K562 (cell line): ENCODE measurements at regions not wholly inside any gene's neighbourhood (a gene's known extent, or its start where the extent isn't known, plus 50 kb on each side); places are given as distances from the start of the nearest gene placed in this dataset.

Experiments
- ATAC-seq: fragments of 200-7000 bp; cut with Tn5 transposase; 3 replicates; pipeline ENCODE4 v1.9.1; 2020; ENCODE audit warnings: moderate library complexity
- BruUV-seq: library from RNA; stranded (reverse); fragments of 400-500 nt; replicated peaks from 2 replicates; lab custom pipeline; 2021; lab: Mats Ljungman, UMichigan
- CTCF ChIA-PET: fragments of 300-600 bp; formaldehyde crosslinking; extraction: SDS; loops from one replicate; lab custom pipeline; 2021; ENCODE audit warnings: low intra/inter-chr PET ratio; lab: Yijun Ruan, JAX
- POLR2A ChIA-PET: fragments of 300-600, 350-650 bp; sonication (Branson Sonifier 250); formaldehyde crosslinking; extraction: SDS; loops from one replicate; lab custom pipeline; 2021; ENCODE audit warnings: antibody characterized with exemption, inconsistent platforms; lab: Yijun Ruan, JAX
- DNase-seq, 4 experiments: peaks; one replicate each; pipeline versions ENCODE4 v3.0.0 to v3.0.0-alpha.2; 2011 to 2018; ENCODE audit warnings: low spot score in 3 of 4, mixed read lengths in 3 of 4; ENCODE audit errors: extremely low read depth in 1 of 4
- FAIRE-seq: peaks from 2 replicates; lab custom pipeline; 2011; peaks lifted over from hg19 to GRCh38; lab: Jason Lieb, UNC
- H2AFZ ChIP-seq: 2 replicates; pipeline ENCODE4 v1.6.0; 2011; ENCODE audit warnings: low read depth, low read length, control low read depth, inconsistent platforms
- H3K27ac ChIP-seq: fragments of 200-600 bp; 3 replicates; pipeline ENCODE4 v1.8.0; 2011; ENCODE audit warnings: low read depth, mild to moderate bottlenecking, control low read depth, inconsistent platforms, low read length, moderate library complexity, mixed read lengths; ENCODE audit errors: extremely low read depth
- H3K27me3 ChIP-seq, 2 experiments: fragments of 300-600 bp in 1 of 2; 2 replicates in 1 of 2; 3 replicates in 1 of 2; pipeline versions ENCODE4 v1.6.0 to v1.8.0; 2011; ENCODE audit warnings: inconsistent platforms in 2 of 2, low read length in 2 of 2, mild to moderate bottlenecking in 1 of 2, mixed read lengths in 1 of 2, moderate library complexity in 1 of 2; ENCODE audit not compliant: control insufficient read depth in 2 of 2, insufficient read depth in 2 of 2
- H3K36me3 ChIP-seq: fragments of 300-600 bp; 3 replicates; pipeline ENCODE4 v1.8.0; 2011; ENCODE audit warnings: mild to moderate bottlenecking, low read length, inconsistent platforms; ENCODE audit not compliant: control insufficient read depth, insufficient read depth
- H3K4me1 ChIP-seq, 2 experiments: fragments of 200-600 bp in 1 of 2; replicated peaks in 1 of 2; 2 replicates in 1 of 2; 3 replicates in 1 of 2; pipeline versions ENCODE4 v1.5.1 to v1.8.0; 2011; ENCODE audit warnings: inconsistent platforms in 2 of 2, low read length in 2 of 2, mild to moderate bottlenecking in 1 of 2, mixed read lengths in 1 of 2, moderate library complexity in 1 of 2; ENCODE audit not compliant: control insufficient read depth in 2 of 2, insufficient read depth in 2 of 2
- H3K4me2 ChIP-seq: 2 replicates; pipeline ENCODE4 v1.6.1; 2011; ENCODE audit warnings: low read length, control low read depth, inconsistent platforms, mixed read lengths; ENCODE audit not compliant: insufficient read depth
- H3K4me3 ChIP-seq: fragments of 200-600 bp; sonication (generic), shearing (Covaris generic); 2 replicates; pipeline ENCODE4 v1.5.1; 2016; ENCODE audit warnings: control low read depth, inconsistent platforms
- H3K79me2 ChIP-seq: fragments of 200-600 bp; 3 replicates; pipeline ENCODE4 v1.8.0; 2011; ENCODE audit warnings: low read length, inconsistent platforms; ENCODE audit not compliant: control insufficient read depth, insufficient read depth
- H3K9ac ChIP-seq, 2 experiments: 2 replicates each; pipeline versions ENCODE4 v1.6.0 to v1.6.1; 2011; ENCODE audit warnings: low read depth in 2 of 2, low read length in 2 of 2, control low read depth in 1 of 2, inconsistent platforms in 1 of 2, mild to moderate bottlenecking in 1 of 2, mixed read lengths in 1 of 2; ENCODE audit not compliant: insufficient read depth in 1 of 2
- H3K9me1 ChIP-seq: one replicate; pipeline ENCODE4 v1.6.0; 2011; ENCODE audit warnings: inconsistent platforms, mild to moderate bottlenecking, low read length, moderate library complexity; ENCODE audit not compliant: control insufficient read depth, insufficient read depth
- H3K9me3 ChIP-seq: replicated peaks from 2 replicates; pipeline ENCODE4 v1.5.1; 2011; ENCODE audit warnings: low read depth, low read length, inconsistent platforms; ENCODE audit not compliant: control insufficient read depth, insufficient read depth
- H4K20me1 ChIP-seq: replicated peaks from 2 replicates; pipeline ENCODE4 v1.6.1; 2011; ENCODE audit warnings: low read length, inconsistent platforms, mixed read lengths; ENCODE audit not compliant: control insufficient read depth, insufficient read depth
- ADNP ChIP-seq: fragments of 200-800 bp; sonication (Bioruptor generic); IDR thresholded peaks from 2 replicates; pipeline ENCODE4 v1.6.1; 2016; ENCODE audit warnings: missing genetic modification characterization, missing compliant biosample characterization
- CBX5 ChIP-seq: IDR thresholded peaks from 2 replicates; pipeline ENCODE4 v1.6.1; 2014; ENCODE audit warnings: low read depth, borderline replicate concordance
- CREB1 ChIP-seq, 2 experiments: sonication (generic) in 1 of 2; formaldehyde crosslinking in 1 of 2; IDR thresholded peaks; 2 replicates each; pipeline versions ENCODE4 v1.6.1 to v1.8.0; 2012 to 2022; ENCODE audit warnings: inconsistent platforms in 1 of 2, mild to moderate bottlenecking in 1 of 2, missing genetic modification reagents in 1 of 2, moderate library complexity in 1 of 2
- KHSRP ChIP-seq: fragments of 450-650 bp; IDR thresholded peaks from 2 replicates; pipeline ENCODE4 v1.6.1; 2017
- NFYB ChIP-seq: IDR thresholded peaks from 2 replicates; pipeline ENCODE4 v1.6.1; 2011; ENCODE audit warnings: mild to moderate bottlenecking, moderate library complexity; ENCODE audit not compliant: insufficient read length; ENCODE audit errors: extremely low read depth
- PYGO2 ChIP-seq: fragments of 450-650 bp; IDR thresholded peaks from 2 replicates; pipeline ENCODE4 v1.6.1; 2016; ENCODE audit warnings: mild to moderate bottlenecking, missing genetic modification characterization, moderate library complexity, missing compliant biosample characterization
- RFX5 ChIP-seq: IDR thresholded peaks from 2 replicates; pipeline ENCODE4 v1.6.1; 2011; ENCODE audit warnings: low read depth, mild to moderate bottlenecking, improper control_type of control experiment, low read length
- SOX6 ChIP-seq: fragments of 450-650 bp; IDR thresholded peaks from 2 replicates; pipeline ENCODE4 v1.6.1; 2014; ENCODE audit warnings: mild to moderate bottlenecking
- ZNF134 ChIP-seq: fragments of 250-450 bp; sonication (Bioruptor Pico); conservative IDR thresholded peaks from 2 replicates; pipeline ENCODE4 v1.4.0; 2020
- ZNF24 ChIP-seq: fragments of 450-650 bp; IDR thresholded peaks from 2 replicates; pipeline ENCODE4 v1.6.1; 2016
- ZNF311 ChIP-seq: fragments of 250-450 bp; sonication (Bioruptor Pico); IDR thresholded peaks from 2 replicates; pipeline ENCODE4 v1.4.0; 2020; ENCODE audit warnings: mild to moderate bottlenecking, moderate library complexity
- ZNF511 ChIP-seq: sonication (generic); formaldehyde crosslinking; IDR thresholded peaks from 2 replicates; pipeline ENCODE4 v1.8.0; 2022; ENCODE audit warnings: mild to moderate bottlenecking, missing genetic modification reagents
- WGBS: fragments of 100-300 bp; shearing (Covaris generic); methylation state at CpG from one replicate; pipeline ENCODE4 v1.1.6; 2016; ENCODE audit warnings: low coverage, mixed read lengths; ENCODE audit not compliant: insufficient coverage; ENCODE audit errors: missing lambda C conversion rate; 5-methylcytosine and 5-hydroxymethylcytosine counted together
- in situ Hi-C: fragments of 300-500 bp; cut with MboI; formaldehyde crosslinking; loops from 4 replicates; pipeline ENCODE4 v1.15.0; 2018; ENCODE audit warnings: inconsistent platforms, mixed read lengths
- intact Hi-C: fragments of 100-400 bp; cut with micrococcal nuclease; formaldehyde crosslinking; loops from 2 replicates; pipeline ENCODE4 v1.14.2; 2022
- TF ChIP-seq, protein P1 (sequence below): fragments of 250-450 bp; sonication (Bioruptor Pico); IDR thresholded peaks from 2 replicates; pipeline ENCODE4 v1.8.0; 2022; ENCODE audit warnings: moderate library complexity, mild to moderate bottlenecking, inconsistent platforms

- TF ChIP-seq CBX5 (no peak), CREB1 (IDR thresholded peaks at IDR 0.05) (no peak), CREB1 (CRISPR knock-in tag; IDR thresholded peaks at IDR 0.05) (no peak)
These were observed 309.7 kb upstream of the RBMS3 start (continued) for GRCh38 chr3:28971156-28971555.

GRCh38 chr3:28972921-28973320 lies 307.9 kb upstream of the RBMS3 start:
- Histone ChIP-seq H3K9me3 (peaks cover 3% of the 10 kb centered on the region), H3K79me2 (no peaks in the 10 kb centered on the region), H3K27me3 (no peaks in the 10 kb centered on the region), H2AFZ (no peak overlapping the region), H3K4me1 (no peaks in the 10 kb centered on the region), H3K4me3 (no peak overlapping the region), H4K20me1 (no peaks in the 10 kb centered on the region), H3K9ac (no peak overlapping the region), H3K27ac (no peak overlapping the region), H3K4me2 (no peak overlapping the region), H3K36me3 (no peaks in the 10 kb centered on the region), H3K9me1 (no peaks in the 10 kb centered on the region)
- in situ Hi-C loops (no loop called here), intact Hi-C loops (no loop called here)
- BruUV-seq = no TSS peak
- ChIA-PET POLR2A (no interaction called here), CTCF (no interaction called here)
- no peak for TF ChIP-seq ADNP
- TF ChIP-seq SOX6 = no peak
- no peak for TF ChIP-seq RFX5
- no peak for TF ChIP-seq ZNF511 (CRISPR knock-in tag)
- TF ChIP-seq NFYB = no peak
- TF ChIP-seq KHSRP = no peak
- no peak for TF ChIP-seq ZNF24
- no peak for TF ChIP-seq PYGO2 (tag)
- TF ChIP-seq ZNF134 = no peak
- no peak for TF ChIP-seq ZNF311 (CRISPR knock-in tag)
- TF ChIP-seq, protein P1, sequence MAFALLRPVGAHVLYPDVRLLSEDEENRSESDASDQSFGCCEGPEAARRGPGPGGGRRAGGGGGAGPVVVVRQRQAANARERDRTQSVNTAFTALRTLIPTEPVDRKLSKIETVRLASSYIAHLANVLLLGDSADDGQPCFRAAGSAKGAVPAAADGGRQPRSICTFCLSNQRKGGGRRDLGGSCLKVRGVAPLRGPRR (CRISPR knock-in tag) = no peak
- 0% methylated on average over 3 of the region's 3 CpGs for WGBS
- DNase-seq = no peak
- ATAC-seq = no peak
- no peak for FAIRE-seq
